Keratinocyte (primary cell): ENCODE measurements at regions not wholly inside any gene's neighbourhood (a gene's known extent, or its start where the extent isn't known, plus 50 kb on each side); places are given as distances from the start of the nearest gene placed in this dataset.

Experiments
- DNase-seq: peaks from one replicate; pipeline ENCODE4 v3.0.0-alpha.2; 2011; ENCODE audit warnings: low read depth, missing footprints, low spot score
- FAIRE-seq: peaks from 2 replicates; lab custom pipeline; 2011; peaks lifted over from hg19 to GRCh38; lab: Jason Lieb, UNC
- H2AFZ ChIP-seq: 2 replicates; pipeline ENCODE4 v1.6.0; 2012; ENCODE audit warnings: low read length, control low read depth, inconsistent platforms; ENCODE audit not compliant: control insufficient read depth
- H3K27ac ChIP-seq: 2 replicates; pipeline ENCODE4 v1.5.1; 2011; ENCODE audit warnings: low read length; ENCODE audit not compliant: control insufficient read depth, insufficient read depth
- H3K27me3 ChIP-seq: 3 replicates; pipeline ENCODE4 v1.6.0; 2011; ENCODE audit warnings: low read length; ENCODE audit not compliant: control insufficient read depth, insufficient read depth; ENCODE audit errors: extremely low read depth
- H3K36me3 ChIP-seq, 2 experiments: 2 replicates in 1 of 2; 3 replicates in 1 of 2; pipeline ENCODE4 v1.5.1; 2011; ENCODE audit warnings: low read length in 2 of 2, mild to moderate bottlenecking in 1 of 2; ENCODE audit not compliant: control insufficient read depth in 2 of 2, insufficient read depth in 2 of 2; ENCODE audit errors: extremely low read depth in 1 of 2
- H3K4me1 ChIP-seq: 3 replicates; pipeline ENCODE4 v1.5.1; 2011; ENCODE audit warnings: low read length; ENCODE audit not compliant: control insufficient read depth, insufficient read depth; ENCODE audit errors: extremely low read depth
- H3K4me2 ChIP-seq: 3 replicates; pipeline ENCODE4 v1.6.0; 2011; ENCODE audit warnings: low read depth, low read length; ENCODE audit not compliant: control insufficient read depth, insufficient read depth; ENCODE audit errors: extremely low read depth
- H3K4me3 ChIP-seq, 3 experiments: fragments of 200-600 bp in 1 of 3; sonication (generic) in 1 of 3; 2 replicates in 2 of 3; 3 replicates in 1 of 3; pipeline ENCODE4 v1.5.1; 2011 to 2016; ENCODE audit warnings: low read length in 3 of 3, mild to moderate bottlenecking in 3 of 3, control low read depth in 2 of 3, inconsistent platforms in 1 of 3, low read depth in 1 of 3, mixed read lengths in 1 of 3, mixed run types in 1 of 3, moderate library complexity in 1 of 3; ENCODE audit not compliant: control insufficient read depth in 2 of 3, insufficient read depth in 2 of 3; ENCODE audit errors: extremely low read depth in 1 of 3
- H3K79me2 ChIP-seq: 2 replicates; pipeline ENCODE4 v1.6.0; 2012; ENCODE audit warnings: low read length; ENCODE audit not compliant: control insufficient read depth, insufficient read depth
- H3K9ac ChIP-seq: 3 replicates; pipeline ENCODE4 v1.6.0; 2011; ENCODE audit warnings: low read length; ENCODE audit not compliant: control insufficient read depth, insufficient read depth; ENCODE audit errors: extremely low read depth
- H3K9me1 ChIP-seq: 3 replicates; pipeline ENCODE4 v1.6.0; 2011; ENCODE audit warnings: low read length; ENCODE audit not compliant: control insufficient read depth, insufficient read depth; ENCODE audit errors: extremely low read depth
- H3K9me3 ChIP-seq: 2 replicates; pipeline ENCODE4 v1.5.1; 2012; ENCODE audit warnings: low read depth, low read length; ENCODE audit not compliant: control insufficient read depth
- H4K20me1 ChIP-seq: 3 replicates; pipeline ENCODE4 v1.6.0; 2011; ENCODE audit warnings: low read length; ENCODE audit not compliant: control insufficient read depth, insufficient read depth; ENCODE audit errors: extremely low read depth
- CTCF ChIP-seq, 3 experiments: IDR thresholded peaks in 1 of 3; conservative IDR thresholded peaks in 1 of 3; optimal IDR thresholded peaks in 1 of 3; 2 replicates in 2 of 3; 3 replicates in 1 of 3; pipeline versions ENCODE3 to v1.5.1; 2011; ENCODE audit warnings: low read length in 3 of 3, mild to moderate bottlenecking in 3 of 3, moderate library complexity in 2 of 3, control low read depth in 1 of 3, inconsistent platforms in 1 of 3; ENCODE audit not compliant: insufficient read depth in 2 of 3; ENCODE audit errors: extremely low read depth in 1 of 3
- EZH2 ChIP-seq: IDR thresholded peaks from one replicate; pipeline ENCODE4 v1.6.1; 2012; ENCODE audit warnings: inconsistent platforms, mild to moderate bottlenecking, low read length, moderate library complexity
- dilution Hi-C: fragments of 300-500 bp; cut with MboI; formaldehyde crosslinking; loops from one replicate; pipeline ENCODE4 v1.7.0; 2020; ENCODE audit warnings: low sequenced_read_pairs; ENCODE audit not compliant: extremely low pct_ligation_motif_present

- H3K36me3 ChIP-seq, result no peaks in the 10 kb centered on the region
Measured at GRCh38 chr21:41627428-41627827, 119.5 kb upstream of the TMPRSS2 start.

GRCh38 chr21:41626021-41626420, 118.1 kb upstream of the TMPRSS2 start:
- Histone ChIP-seq H3K36me3 (no peaks in the 10 kb centered on the region), H3K4me1 (peaks cover 27% of the 10 kb centered on the region), H3K27me3 (no peaks in the 10 kb centered on the region), H3K79me2 (no peaks in the 10 kb centered on the region), H3K9ac (no peak overlapping the region), H3K27ac (no peak overlapping the region), H3K4me2 (no peak overlapping the region), H3K9me1 (no peaks in the 10 kb centered on the region), H4K20me1 (no peaks in the 10 kb centered on the region), H3K9me3 (no peaks in the 10 kb centered on the region), H3K4me3 (no peak overlapping the region), H2AFZ (no peak overlapping the region)
- FAIRE-seq (no peak), DNase-seq (no peak)
- no peak for TF ChIP-seq CTCF (optimal IDR thresholded peaks at IDR 0.05 in 1 of 3, IDR thresholded peaks at IDR 0.05 in 1 of 3, conservative IDR thresholded peaks at IDR 0.05 in 1 of 3; ENCODE audit: extremely low read depth in 1 of 3, insufficient read depth in 2 of 3, low read length in 3 of 3)
- TF ChIP-seq EZH2, result no peak
- dilution Hi-C loops, result no loop called here

More at GRCh38 chr21:41627428-41627827, 119.5 kb upstream of the TMPRSS2 start:
- Histone ChIP-seq H3K9me3 (no peaks in the 10 kb centered on the region), H3K4me2 (no peak overlapping the region), H2AFZ (no peak overlapping the region), H3K9ac (no peak overlapping the region), H3K4me3 (no peak overlapping the region), H3K4me1 (peaks cover 27% of the 10 kb centered on the region), H3K27me3 (no peaks in the 10 kb centered on the region), H3K9me1 (no peaks in the 10 kb centered on the region), H4K20me1 (no peaks in the 10 kb centered on the region), H3K79me2 (no peaks in the 10 kb centered on the region), H3K27ac (no peak overlapping the region)
- DNase-seq (no peak), FAIRE-seq (no peak)
- TF ChIP-seq EZH2, result no peak
- TF ChIP-seq CTCF (optimal IDR thresholded peaks at IDR 0.05 in 1 of 3, IDR thresholded peaks at IDR 0.05 in 1 of 3, conservative IDR thresholded peaks at IDR 0.05 in 1 of 3; ENCODE audit: extremely low read depth in 1 of 3, insufficient read depth in 2 of 3, low read length in 3 of 3), result no peak
- dilution Hi-C loops, result no loop called here
